ENCODE measurements at regions not wholly inside any gene's neighbourhood (a gene's known extent, or its start where the extent isn't known, plus 50 kb on each side); places are given as distances from the start of the nearest gene placed in this dataset.

DNA sequence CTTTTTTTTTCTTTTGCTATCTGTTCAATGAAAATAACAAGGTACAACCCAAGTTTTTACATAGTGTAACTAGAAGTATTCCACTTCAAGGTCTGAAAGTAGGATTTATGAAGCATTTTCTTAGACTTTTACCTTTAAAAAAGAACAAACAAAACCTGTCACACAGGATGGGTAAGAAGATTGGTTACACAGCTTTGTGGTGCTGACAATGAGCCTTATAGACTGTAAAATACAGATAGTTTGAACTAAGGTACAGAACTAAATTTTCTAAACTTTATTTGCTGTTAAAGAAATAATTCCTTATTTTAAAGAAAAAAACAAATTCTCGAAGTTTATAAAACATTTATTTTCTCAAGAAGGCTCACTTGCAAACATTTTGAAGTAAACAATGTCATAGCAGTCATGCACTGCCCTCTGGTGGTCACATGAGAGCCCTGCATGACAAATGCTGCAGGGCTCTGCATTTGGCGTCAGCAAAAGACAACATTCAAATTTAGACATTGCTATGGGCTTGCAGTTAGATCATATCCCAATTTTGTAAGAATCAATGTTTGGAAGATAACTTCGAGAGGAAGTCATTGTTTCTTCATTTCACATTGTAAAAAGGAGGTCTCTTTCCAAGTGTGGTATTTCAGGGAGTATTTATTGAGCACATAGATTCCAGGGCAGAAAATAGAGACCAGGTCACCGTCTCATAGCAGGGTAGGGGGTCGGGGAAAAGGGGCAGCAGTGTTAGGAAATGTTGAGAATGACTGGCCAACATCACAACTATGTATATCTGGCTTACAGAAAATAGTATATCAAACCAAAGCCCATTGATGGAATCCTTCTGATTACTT, 115.3 kb upstream of the FMN2 start:
- TF ChIP-seq, protein P1, sequence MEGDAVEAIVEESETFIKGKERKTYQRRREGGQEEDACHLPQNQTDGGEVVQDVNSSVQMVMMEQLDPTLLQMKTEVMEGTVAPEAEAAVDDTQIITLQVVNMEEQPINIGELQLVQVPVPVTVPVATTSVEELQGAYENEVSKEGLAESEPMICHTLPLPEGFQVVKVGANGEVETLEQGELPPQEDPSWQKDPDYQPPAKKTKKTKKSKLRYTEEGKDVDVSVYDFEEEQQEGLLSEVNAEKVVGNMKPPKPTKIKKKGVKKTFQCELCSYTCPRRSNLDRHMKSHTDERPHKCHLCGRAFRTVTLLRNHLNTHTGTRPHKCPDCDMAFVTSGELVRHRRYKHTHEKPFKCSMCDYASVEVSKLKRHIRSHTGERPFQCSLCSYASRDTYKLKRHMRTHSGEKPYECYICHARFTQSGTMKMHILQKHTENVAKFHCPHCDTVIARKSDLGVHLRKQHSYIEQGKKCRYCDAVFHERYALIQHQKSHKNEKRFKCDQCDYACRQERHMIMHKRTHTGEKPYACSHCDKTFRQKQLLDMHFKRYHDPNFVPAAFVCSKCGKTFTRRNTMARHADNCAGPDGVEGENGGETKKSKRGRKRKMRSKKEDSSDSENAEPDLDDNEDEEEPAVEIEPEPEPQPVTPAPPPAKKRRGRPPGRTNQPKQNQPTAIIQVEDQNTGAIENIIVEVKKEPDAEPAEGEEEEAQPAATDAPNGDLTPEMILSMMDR (IDR thresholded peaks at IDR 0.05) = peak; percentile 66 to 72 (median 66)
- TF ChIP-seq EP300 (IDR thresholded peaks at IDR 0.05) = no peak

All from ovary (tissue), 3 donors.